DMS114 treated with DMSO at 0.1 percent for 48 hours (cell line): ENCODE measurements at regions not wholly inside any gene's neighbourhood (a gene's known extent, or its start where the extent isn't known, plus 50 kb on each side); places are given as distances from the start of the nearest gene placed in this dataset.
"Not testable (repeated sequence)": the region's sequence is repeated elsewhere in the genome, so short reads cannot be mapped to it uniquely, and the experiment has no call there.

Experiments used
- DNase-seq: peaks from one replicate; lab custom pipeline; 2025; ENCODE audit not compliant: unreplicated experiment; lab: John Stamatoyannopoulos, UW

- DNase-seq, result no peak
Observed at GRCh38 chr16:66116163-66117002, 250.1 kb upstream of the CDH5 start.

GRCh38 chr16:66115373-66115772 lies 251.1 kb upstream of the CDH5 start:
- no peak for DNase-seq

- DNase-seq, result no peak
Observed at GRCh38 chr16:66113223-66113622, 253.3 kb upstream of the CDH5 start.

GRCh38 chr16:66109677-66110076 lies 256.8 kb upstream of the CDH5 start:
- no peak for DNase-seq

- no peak for DNase-seq
Observed at GRCh38 chr16:66107661-66108060, 258.8 kb upstream of the CDH5 start.

- DNase-seq, result no peak
Observed at GRCh38 chr16:66103211-66103610, 263.3 kb upstream of the CDH5 start.

- DNase-seq, result no peak
Observed at GRCh38 chr16:66099306-66099705, 267.2 kb upstream of the CDH5 start.

- DNase-seq, result no peak
Observed at GRCh38 chr16:66097751-66098150, 268.7 kb upstream of the CDH5 start.

- no peak for DNase-seq
Observed at GRCh38 chr16:66095676-66096075, 270.8 kb upstream of the CDH5 start.

- no peak for DNase-seq
Observed at GRCh38 chr16:66093191-66093590, 273.3 kb upstream of the CDH5 start.

- no peak for DNase-seq
Observed at GRCh38 chr16:66091471-66091891, 275.0 kb upstream of the CDH5 start.

- DNase-seq, result no peak
Observed at GRCh38 chr16:66088681-66089080, 277.8 kb upstream of the CDH5 start.

GRCh38 chr16:66087308-66087707 lies 279.2 kb upstream of the CDH5 start:
- no peak for DNase-seq

GRCh38 chr16:66085651-66086050 lies 280.8 kb upstream of the CDH5 start:
- no peak for DNase-seq

- not testable (repeated sequence) for DNase-seq
Observed at GRCh38 chr16:66084731-66085130, 281.8 kb upstream of the CDH5 start.

GRCh38 chr16:66084306-66084705 lies 282.2 kb upstream of the CDH5 start:
- DNase-seq, result no peak

GRCh38 chr16:66083171-66083570 lies 283.3 kb upstream of the CDH5 start:
- no peak for DNase-seq

GRCh38 chr16:66082424-66082823 lies 284.1 kb upstream of the CDH5 start:
- no peak for DNase-seq

- no peak for DNase-seq
Observed at GRCh38 chr16:66081775-66082366, 284.6 kb upstream of the CDH5 start.

GRCh38 chr16:66079671-66080334 lies 286.7 kb upstream of the CDH5 start:
- DNase-seq, result no peak

- no peak for DNase-seq
Observed at GRCh38 chr16:66070140-66070917, 296.2 kb upstream of the CDH5 start.
